GM18502 (cell line): ENCODE measurements at regions not wholly inside any gene's neighbourhood (a gene's known extent, or its start where the extent isn't known, plus 50 kb on each side); places are given as distances from the start of the nearest gene placed in this dataset.

Source experiments
- ATAC-seq: cut with Tn5 transposase; IDR thresholded peaks from one replicate; pipeline ENCODE4 v1.9.1; 2021; ENCODE audit warnings: mild to moderate bottlenecking; ENCODE audit not compliant: unreplicated experiment, poor library complexity

GRCh38 chr10:44805466-44806210 lies 105.5 kb upstream of the TMEM72 start:
- no peak for ATAC-seq

GRCh38 chr10:44806950-44807349 lies 104.2 kb upstream of the TMEM72 start:
- no peak for ATAC-seq

- ATAC-seq: no peak
Observed at GRCh38 chr10:44807451-44807850, 103.7 kb upstream of the TMEM72 start.

- ATAC-seq: no peak
Observed at GRCh38 chr10:44809647-44810046, 101.5 kb upstream of the TMEM72 start.

- ATAC-seq: no peak
Observed at GRCh38 chr10:44811072-44811471, 100.1 kb upstream of the TMEM72 start.

GRCh38 chr10:44813201-44813600 lies 97.9 kb upstream of the TMEM72 start:
- ATAC-seq: no peak

GRCh38 chr10:44814929-44815328 lies 96.2 kb upstream of the TMEM72 start:
- ATAC-seq: no peak

- ATAC-seq: no peak
Observed at GRCh38 chr10:44818041-44818649, 93.0 kb upstream of the TMEM72 start.

GRCh38 chr10:44818701-44819127 lies 92.4 kb upstream of the TMEM72 start:
- no peak for ATAC-seq

- no peak for ATAC-seq
Observed at GRCh38 chr10:44820094-44820493, 91.0 kb upstream of the TMEM72 start.

GRCh38 chr10:44821290-44821689 lies 89.8 kb upstream of the TMEM72 start:
- no peak for ATAC-seq

- no peak for ATAC-seq
Observed at GRCh38 chr10:44822349-44822748, 88.8 kb upstream of the TMEM72 start.

- ATAC-seq: no peak
Observed at GRCh38 chr10:44822966-44823365, 88.2 kb upstream of the TMEM72 start.

GRCh38 chr10:44824607-44825006 lies 86.5 kb upstream of the TMEM72 start:
- ATAC-seq: no peak

- ATAC-seq: no peak
Observed at GRCh38 chr10:44827431-44828006, 83.6 kb upstream of the TMEM72 start.

GRCh38 chr10:44828508-44829142 lies 82.5 kb upstream of the TMEM72 start:
- ATAC-seq: no peak

GRCh38 chr10:44829426-44829825 lies 81.7 kb upstream of the TMEM72 start:
- ATAC-seq: no peak

- ATAC-seq: no peak
Observed at GRCh38 chr10:44830022-44830421, 81.1 kb upstream of the TMEM72 start.

GRCh38 chr10:44831581-44831980 lies 79.6 kb upstream of the TMEM72 start:
- ATAC-seq: no peak

- no peak for ATAC-seq
Observed at GRCh38 chr10:44832595-44833390, 78.3 kb upstream of the TMEM72 start.
